Dermis microvascular lymphatic vessel endothelial cell (primary cell): ENCODE measurements at regions not wholly inside any gene's neighbourhood (a gene's known extent, or its start where the extent isn't known, plus 50 kb on each side); places are given as distances from the start of the nearest gene placed in this dataset.

Experiments
- DNase-seq, 2 donors: peaks; one replicate each; pipeline versions ENCODE4 v3.0.0 to v3.0.0-alpha.2; 2010; ENCODE audit warnings: low read depth in 2 of 2

DNA sequence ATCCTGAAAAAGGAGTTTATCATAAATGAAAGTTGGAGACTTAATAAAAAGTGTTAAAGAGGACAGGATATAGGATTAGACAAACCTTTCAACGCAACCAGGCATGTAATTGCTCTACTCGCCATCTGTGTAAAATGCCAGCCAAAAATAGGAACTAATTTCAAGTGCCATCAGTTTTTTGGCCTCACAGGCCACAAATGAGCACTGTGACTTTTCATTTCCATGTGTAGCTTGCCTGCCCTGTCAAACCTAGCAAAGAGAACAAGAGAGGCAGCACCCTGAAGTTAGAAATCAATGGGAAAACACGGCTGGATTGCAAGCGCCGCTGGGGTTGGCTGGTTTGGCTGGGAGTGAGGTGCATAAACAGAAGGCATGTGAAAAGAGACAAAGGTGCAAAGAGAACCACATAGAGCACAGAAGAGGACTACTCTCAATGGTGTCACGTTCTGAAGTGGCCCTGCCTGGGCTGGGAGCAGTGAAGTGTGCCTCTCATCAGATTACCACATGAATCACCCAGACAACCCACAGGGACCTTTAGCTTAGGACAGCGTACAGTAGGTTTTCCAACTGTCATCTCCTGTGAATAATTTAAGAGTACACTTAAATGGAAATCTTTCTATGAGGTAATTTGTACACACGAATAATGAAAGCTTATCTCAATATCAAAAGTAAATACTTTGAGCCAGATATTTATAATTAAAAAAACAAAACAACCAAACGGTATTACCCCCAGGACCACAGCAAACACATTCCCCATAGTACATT is 78.0 kb upstream of the NHSL1 start:
- DNase-seq: no peak

DNA sequence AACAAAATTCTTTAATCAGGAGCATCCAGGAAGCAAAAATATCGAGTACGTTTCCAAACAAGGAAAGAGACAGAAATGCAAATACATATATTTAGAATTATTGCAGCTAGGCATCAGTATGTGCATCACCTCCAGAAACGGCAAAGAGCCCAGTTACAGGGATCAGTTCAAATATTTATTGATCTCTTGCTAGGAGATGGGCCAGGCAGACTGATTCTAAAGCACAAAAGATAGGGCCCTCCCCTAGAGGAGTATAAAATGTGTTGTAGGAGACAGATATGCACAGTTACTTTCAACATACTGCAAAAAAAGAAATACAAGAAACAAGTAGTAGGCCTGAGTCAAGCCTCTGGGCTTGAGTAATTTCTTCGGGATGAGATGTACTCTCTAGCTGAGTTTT is 80.7 kb upstream of the NHSL1 start:
- no peak for DNase-seq

DNA sequence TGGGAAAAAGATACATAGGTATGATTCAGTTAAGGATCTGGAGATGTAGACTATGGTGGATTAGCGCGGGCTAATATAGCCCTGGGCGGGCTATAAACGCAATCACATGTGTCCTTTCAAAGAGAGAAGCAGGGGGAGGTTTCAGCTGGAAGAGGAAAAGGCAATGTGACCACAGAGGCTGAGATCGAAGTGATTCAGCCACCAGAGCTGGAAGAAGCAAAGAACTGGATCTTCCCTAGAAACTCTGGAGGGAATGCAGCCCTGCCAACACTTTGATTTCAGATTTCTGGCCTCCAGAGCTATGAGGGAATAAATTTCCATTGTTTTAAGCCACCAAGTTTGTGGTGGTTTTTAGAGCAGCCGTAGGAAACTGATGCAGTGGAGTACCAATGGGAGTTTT is 81.5 kb upstream of the NHSL1 start:
- no peak for DNase-seq

DNA sequence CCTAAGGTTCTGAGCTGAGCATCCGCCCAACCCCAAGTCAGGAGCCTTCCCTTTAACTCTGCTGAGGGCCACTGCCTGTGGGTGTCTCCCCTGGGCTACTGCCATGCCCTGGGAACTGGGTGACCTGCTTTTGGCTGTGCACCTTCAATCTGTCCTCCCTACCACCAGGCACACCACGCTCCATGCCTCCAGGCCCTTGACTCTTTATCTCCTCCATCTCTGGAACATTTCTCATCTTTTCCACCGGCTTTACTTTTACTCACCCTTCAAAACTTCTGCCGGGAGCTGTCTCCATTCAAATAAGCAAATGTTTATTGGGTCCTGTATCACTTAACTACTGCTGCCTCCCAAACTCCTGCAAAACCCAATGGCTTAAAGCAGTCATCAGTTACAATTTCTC is 83.3 kb upstream of the NHSL1 start:
- no peak for DNase-seq

DNA sequence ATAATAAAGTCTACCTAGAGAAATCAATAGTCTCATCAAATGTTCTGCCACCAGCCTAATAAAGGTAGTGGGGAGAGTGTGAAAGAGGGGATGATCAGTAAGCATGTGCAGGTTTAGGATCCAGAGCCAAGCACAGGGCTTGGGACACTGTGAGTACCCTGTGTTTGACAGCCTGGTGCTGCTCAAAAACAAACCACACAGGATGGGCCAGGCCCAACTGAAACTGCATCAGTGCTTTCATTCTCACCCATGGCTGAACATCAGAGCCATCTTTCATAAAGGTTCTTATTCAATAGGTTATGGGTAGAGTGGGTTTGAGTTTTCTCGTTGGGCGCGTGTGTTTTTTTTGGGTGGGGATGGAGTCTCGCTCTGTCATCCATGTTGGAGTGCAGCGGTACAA is 87.3 kb upstream of the NHSL1 start:
- DNase-seq: no peak

DNA sequence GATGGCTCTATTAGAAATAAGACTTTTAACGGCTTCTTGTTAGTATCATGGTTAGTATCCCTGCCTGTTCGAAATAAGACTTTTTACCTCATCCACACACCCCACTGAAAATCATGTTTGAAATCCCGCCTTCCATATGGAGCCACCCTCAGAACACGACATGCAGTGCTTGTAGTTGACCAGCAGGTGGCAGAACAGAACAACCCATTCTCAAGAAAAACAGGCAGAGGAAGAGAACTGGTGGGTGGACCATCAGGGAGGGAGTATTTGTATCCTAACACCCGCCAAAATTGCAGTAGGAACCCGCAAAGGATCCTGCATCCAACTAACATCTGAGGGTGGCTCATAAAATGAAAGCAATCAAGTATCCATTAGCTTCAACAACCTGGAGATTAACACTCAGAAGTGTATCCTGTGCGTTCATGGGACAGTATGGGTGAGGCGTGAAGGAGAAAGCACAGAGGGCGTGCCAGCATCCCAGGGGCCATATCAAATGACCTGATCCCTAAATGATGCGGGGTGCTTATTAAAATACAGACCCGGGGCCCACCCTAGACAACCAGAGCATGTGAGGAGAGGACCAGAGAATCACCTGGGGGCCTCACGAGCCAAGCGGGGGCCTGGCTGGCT is 89.6 kb upstream of the NHSL1 start:
- DNase-seq: peak; percentile 73 to 86

DNA sequence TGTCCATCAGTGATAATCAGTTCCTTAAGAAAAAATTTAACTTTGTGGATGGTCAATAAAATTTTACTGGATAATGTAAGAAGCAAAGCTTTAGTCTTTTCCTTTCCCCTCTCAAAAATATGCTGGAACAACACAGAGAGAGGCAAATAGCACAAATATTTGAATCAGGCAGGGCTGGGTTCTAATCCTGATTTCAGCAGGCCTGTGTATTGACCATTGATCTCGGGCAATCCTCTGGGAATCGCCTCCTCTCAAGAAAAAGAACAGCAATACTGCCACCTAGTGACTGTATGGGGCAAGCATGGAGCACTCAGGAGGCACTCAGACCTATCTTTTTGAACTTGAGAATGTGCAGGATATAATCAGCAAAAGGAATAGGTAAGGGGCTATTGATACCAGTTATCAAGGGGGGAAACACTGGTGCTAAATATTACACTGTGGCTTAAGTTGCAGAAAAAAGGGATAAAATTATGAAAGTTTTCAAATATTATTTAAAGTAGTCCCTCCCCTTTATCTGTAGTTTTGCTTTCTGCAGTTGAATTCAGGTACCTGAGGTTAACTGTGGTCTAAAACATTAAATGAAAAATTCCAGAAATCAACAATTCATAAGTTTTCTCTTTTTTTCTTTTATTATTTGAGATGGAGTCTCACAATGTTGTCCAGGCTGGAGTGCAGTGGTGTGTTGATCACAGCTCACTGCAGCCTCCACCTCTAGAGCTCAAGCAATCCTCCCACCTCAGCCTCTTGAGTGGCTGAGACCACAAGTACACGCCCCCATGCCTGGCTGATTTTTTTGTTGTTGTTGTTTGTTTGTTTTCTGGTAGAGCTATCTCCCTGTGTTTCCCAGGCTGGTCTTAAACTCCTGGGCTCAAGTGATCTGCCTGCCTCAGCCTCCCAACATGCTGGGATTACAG is 91.8 kb upstream of the NHSL1 start:
- peak in 1 of 2 donors; percentile 82 for DNase-seq

DNA sequence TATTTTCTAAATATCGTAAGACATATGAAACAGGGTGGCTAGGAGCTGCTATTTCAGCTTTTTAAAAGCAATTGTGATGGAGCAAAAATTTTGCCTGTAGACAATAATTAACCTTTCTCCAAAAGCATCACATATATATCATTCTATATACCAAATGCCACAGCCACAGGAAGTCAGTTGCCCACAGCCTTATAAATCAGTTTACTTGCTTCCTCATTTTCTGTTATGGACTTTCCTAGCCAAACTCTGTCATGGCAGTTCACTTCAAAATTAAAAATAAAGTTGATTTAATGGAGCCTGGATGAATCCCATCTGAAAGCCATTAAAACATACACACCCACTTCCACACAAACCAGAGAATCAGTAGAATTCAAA is 93.4 kb upstream of the NHSL1 start:
- no peak for DNase-seq

DNA sequence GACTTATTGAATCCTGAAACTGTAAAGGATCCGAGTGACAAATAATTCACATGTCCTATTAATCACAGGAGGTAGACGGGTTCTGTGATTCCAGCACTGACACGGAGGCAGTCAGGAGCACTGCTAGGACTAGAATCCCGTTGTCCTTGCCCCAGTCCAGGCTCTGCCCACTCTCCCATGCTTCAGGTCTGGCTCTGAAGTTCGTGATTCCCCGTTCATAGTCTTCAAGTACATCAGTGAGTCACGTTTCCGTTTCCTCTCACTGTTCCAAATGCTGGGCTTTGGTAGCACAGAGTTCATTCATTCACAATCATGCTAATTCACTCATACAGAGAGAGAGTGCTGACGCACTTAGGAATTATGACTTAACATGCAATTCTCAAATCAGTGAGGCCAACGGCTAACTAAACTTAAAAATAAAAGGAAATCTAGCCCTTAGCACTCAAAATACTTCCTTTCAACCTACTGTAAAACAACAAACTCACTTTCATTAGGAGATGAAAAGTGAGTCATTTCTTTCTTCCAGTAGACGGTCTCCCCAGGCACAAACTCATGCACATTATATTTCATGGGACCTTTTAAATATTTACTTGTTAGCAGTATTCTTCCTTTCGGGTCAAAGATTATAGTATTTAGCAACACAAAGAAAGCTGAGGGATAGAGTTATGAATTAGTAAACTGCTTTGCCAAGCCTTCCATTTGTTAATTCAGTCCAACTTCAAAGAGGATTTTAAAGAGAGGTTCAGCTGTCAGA is 94.0 kb upstream of the NHSL1 start:
- peak; percentile 92 to 99 for DNase-seq

DNA sequence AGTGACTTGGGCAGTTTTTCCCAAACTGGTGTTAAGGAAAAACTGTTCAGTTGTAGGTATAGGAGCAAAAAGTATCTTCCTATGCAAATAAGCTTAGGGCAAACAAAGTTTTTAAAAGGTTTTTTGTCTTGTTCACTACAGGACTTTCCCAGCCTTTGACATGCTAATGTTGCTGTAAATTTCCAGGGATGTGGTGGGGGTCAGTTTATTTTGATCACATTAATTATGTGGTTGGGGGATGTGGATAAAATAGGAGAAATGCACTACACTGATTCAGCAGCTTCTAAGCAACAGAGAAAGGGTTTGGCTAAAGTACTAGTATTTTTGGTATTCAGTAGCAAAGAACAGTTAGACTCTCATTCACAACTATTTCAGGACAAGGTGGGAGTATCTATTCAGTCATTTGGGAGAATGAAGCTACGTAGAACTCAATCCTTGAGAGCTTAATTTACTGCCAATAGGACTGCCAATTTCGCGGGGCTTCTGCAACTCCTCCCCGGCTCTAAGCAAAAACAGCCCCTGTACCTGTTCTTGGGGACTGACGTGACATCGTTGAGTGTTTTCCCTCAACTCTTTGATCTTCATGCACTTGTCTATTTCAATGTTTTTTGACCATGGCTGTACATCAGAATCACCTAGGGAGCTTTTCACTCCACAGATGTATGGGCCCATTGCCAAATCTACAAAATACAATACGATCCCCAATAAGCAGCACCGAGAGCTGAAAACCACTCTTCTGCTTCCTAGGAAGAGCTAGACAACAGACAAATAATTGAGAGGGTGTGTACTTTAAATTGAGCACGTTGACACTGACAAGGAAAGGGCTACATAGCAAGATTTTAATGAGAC is 94.8 kb upstream of the NHSL1 start:
- DNase-seq: no peak

DNA sequence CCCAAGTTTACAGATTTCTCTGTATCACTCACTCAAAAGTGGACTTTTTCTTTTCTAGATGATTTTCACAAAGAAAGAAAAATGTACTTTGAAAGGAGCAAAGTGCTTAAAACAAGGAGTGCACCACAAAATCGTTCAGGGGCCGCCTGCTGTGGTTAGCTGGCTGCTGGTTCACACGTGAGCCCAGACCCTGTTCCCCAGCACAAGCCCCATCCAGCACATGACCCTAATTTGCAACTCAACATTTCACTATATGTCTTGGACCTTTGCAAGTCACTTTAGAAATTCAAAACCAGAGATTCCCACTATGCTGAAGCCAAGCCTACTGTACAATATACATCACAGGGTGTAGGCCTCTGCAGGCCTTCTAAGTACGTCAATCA is 95.5 kb upstream of the NHSL1 start:
- no peak for DNase-seq

DNA sequence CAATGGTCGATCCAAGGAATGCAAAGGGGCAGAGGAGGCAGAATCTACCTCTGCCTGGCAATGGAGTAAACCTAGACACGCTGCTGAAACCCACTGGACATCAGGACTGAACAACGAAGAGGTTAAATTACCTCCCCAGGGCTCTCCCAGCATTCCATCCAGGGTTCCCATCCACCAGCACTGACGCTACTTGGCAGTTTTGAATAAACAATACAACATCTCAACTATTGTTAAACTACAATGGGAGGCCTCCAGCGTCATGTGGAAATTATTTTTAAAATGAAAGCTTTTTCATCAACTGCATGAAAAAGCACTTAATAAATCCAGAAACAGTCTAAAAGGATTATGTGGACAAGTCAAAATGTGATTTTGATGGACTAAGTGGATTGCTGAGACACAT is 96.8 kb upstream of the NHSL1 start:
- DNase-seq: peak in 1 of 2 donors; percentile 52

DNA sequence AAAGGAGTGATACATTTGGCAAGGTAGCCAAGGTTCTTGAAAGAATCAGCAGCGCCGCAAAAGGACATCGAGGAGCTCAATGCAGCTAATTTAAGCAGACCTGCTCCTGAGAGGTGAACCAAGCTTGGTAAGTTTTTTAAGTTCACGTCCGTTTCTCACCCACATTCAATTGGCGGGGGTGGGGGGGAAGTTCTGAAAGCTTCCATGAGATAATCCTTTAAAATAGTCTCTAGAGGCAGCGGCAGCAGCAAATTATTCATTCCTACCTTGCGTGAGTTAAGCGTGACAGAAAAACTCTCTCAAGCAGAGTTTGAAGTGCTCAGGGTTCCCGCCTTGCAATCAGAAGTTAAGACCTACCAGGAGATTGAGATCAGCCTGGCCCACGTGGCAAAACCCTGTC is 97.3 kb upstream of the NHSL1 start:
- DNase-seq: peak in 1 of 2 donors; percentile 20

DNA sequence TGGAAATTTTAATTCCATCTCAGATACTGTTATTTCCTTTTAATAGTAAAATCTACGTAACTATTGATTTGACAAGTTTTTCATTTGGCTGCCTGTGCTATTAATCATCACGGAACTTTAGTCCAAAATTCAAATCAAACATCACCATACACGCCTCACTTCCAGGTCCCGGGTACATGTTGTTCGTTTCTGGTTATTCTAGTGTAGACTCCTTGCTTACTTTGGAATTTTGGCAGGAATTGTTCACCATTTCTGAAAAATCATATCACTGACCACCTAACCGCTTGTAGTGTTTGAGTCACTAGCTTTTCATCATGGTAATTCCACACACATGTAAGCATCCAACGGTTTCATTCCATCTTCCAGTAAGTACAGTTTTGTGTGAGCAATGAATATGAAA is 98.0 kb upstream of the NHSL1 start:
- DNase-seq: peak; percentile 79 to 86

DNA sequence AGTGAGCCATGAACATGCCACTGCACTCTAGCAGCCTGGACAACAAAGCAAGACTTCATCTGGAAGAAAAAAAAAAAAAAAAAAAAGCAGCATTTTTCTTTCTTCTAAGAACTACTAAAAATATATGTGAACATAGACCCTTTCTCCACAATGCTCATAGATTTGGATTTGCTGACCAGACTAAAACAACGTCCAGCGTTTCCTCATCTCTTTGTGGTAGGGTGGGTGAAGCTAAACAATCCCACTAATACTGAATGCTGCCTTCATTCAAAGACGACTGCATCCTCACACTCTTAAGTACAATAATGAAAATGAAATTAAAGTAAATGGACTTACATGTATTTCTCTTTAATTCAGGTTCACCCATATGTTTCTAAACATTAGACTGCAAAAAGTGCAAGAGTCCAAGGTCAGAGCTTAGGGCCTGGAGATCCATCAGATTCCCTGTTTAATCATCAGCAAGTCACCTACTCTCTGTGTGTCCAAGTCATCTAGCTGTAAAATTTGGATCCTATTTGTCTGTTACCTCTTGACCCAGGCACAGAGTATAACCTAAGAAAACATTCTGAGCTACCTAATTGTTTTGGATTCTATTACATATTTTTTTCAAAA is 99.4 kb upstream of the NHSL1 start:
- DNase-seq: no peak

DNA sequence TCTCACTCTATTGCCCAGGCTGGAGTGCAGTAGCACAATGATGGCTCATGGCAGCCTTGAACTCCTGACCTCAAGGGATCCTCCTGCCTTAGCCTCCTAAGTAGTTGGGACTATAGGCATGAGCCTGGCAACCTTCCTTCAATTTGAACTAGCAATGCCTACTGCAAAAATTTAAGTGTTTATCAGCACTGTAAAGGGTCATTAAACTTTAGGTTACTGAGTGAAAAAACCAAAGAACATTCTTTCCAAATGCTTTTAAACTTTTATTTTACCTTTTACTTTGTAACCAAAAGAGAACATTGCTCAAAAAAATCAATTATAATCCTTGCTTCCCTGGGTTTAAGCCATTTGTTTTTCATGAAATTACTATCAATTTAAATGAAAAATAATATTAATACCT is 101.0 kb upstream of the NHSL1 start:
- DNase-seq: no peak

DNA sequence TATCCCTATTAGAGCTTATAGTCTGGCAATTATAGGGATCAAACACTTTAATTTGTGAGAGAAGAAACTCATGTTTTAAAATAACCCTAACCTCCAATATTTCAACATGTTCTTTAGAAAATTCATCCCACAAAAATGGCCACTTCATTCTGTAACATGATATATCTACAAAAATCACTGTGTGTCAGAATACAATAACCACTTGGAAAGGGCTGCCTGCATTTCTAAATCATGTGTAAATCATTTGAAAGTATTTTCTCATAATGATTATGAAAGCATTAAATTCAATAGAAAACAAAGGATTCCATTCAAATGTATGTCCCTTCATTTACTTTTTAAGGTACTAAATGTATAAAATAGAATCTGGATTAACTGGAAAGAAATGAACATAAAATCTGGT is 101.4 kb upstream of the NHSL1 start:
- DNase-seq: peak in 1 of 2 donors; percentile 21

DNA sequence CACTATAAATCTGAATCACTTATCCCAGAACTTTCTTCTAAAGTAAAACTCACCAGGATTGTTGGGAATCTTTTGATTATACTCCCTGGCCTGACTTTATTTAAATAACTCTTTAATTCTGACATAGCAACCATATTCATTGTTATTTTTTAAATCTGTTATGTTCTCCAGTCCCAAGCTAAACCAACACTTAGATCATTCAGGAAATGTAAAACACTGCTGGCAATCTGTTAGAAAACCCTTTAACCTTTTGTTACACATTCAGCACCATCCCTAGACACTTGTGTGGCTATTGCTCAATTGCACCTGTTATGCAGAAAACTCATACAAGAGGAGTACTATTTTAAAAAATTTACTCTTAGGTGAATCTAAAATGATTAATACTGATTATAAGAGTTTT is 101.8 kb upstream of the NHSL1 start:
- DNase-seq: peak; percentile 96 to 97

DNA sequence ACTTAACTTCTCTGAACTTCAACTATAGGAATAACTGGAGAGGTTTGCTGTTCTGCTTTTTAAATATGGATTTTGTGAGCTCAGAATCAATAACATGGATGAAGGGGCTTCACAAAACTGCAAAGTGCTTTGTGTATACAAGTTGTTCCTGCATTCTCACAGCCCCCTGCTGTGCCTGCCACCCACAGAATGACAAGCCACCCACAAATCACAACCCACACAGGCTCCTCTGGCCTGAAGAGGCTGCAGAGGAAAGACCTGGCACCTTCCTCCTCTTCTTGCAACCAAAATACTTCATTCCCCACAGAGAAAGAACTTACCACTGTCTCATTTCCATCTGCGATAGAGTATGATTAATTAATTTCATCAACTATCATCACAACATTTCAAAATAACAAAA is 106.7 kb upstream of the NHSL1 start:
- DNase-seq: no peak
